HG03520 (cell line): ENCODE measurements at regions not wholly inside any gene's neighbourhood (a gene's known extent, or its start where the extent isn't known, plus 50 kb on each side); places are given as distances from the start of the nearest gene placed in this dataset.
A peak's percentile ranks its signal among the peaks of the same experiment; 100 is the strongest.

Experiments
- ATAC-seq: cut with Tn5 transposase; IDR thresholded peaks from one replicate; pipeline ENCODE4 v1.9.1; 2021; ENCODE audit warnings: mild to moderate bottlenecking, moderate library complexity; ENCODE audit not compliant: unreplicated experiment

- no peak for ATAC-seq
Measured at GRCh38 chr1:239918634-239919033, 173.0 kb upstream of the FMN2 start.

- ATAC-seq, result no peak
Measured at GRCh38 chr1:239920214-239920613, 171.5 kb upstream of the FMN2 start.

- ATAC-seq, result no peak
Measured at GRCh38 chr1:239922778-239923522, 168.7 kb upstream of the FMN2 start.

GRCh38 chr1:239924741-239925350 is 166.8 kb upstream of the FMN2 start:
- no peak for ATAC-seq

GRCh38 chr1:239926184-239926583 is 165.5 kb upstream of the FMN2 start:
- no peak for ATAC-seq

- no peak for ATAC-seq
Measured at GRCh38 chr1:239929317-239929716, 162.4 kb upstream of the FMN2 start.

- no peak for ATAC-seq
Measured at GRCh38 chr1:239930686-239931262, 160.9 kb upstream of the FMN2 start.

GRCh38 chr1:239931341-239931740 is 160.3 kb upstream of the FMN2 start:
- ATAC-seq, result no peak

GRCh38 chr1:239939602-239940001 is 152.1 kb upstream of the FMN2 start:
- ATAC-seq, result no peak

GRCh38 chr1:239943761-239944160 is 147.9 kb upstream of the FMN2 start:
- no peak for ATAC-seq

GRCh38 chr1:239944666-239945065 is 147.0 kb upstream of the FMN2 start:
- ATAC-seq, result no peak

GRCh38 chr1:239947801-239948200 is 143.9 kb upstream of the FMN2 start:
- ATAC-seq, result no peak

GRCh38 chr1:239951511-239952140 is 140.1 kb upstream of the FMN2 start:
- peak; percentile 54 for ATAC-seq

- peak; percentile 54 for ATAC-seq
Measured at GRCh38 chr1:239952348-239953308, 139.1 kb upstream of the FMN2 start.

GRCh38 chr1:239954836-239955235 is 136.8 kb upstream of the FMN2 start:
- ATAC-seq, result no peak

- no peak for ATAC-seq
Measured at GRCh38 chr1:239955431-239955830, 136.3 kb upstream of the FMN2 start.

GRCh38 chr1:239956263-239956662 is 135.4 kb upstream of the FMN2 start:
- ATAC-seq, result no peak

- no peak for ATAC-seq
Measured at GRCh38 chr1:239958063-239958462, 133.6 kb upstream of the FMN2 start.

GRCh38 chr1:239960366-239960765 is 131.3 kb upstream of the FMN2 start:
- no peak for ATAC-seq

- no peak for ATAC-seq
Measured at GRCh38 chr1:239963856-239964255, 127.8 kb upstream of the FMN2 start.
